Tibial nerve (tissue), 4 donors: ENCODE measurements at regions not wholly inside any gene's neighbourhood (a gene's known extent, or its start where the extent isn't known, plus 50 kb on each side); places are given as distances from the start of the nearest gene placed in this dataset.
A peak's percentile ranks its signal among the peaks of the same experiment; 100 is the strongest.

Experiments used
- DNase-seq, 2 donors: peaks; one replicate each; pipeline ENCODE4 v3.0.0-alpha.2; 2019; ENCODE audit warnings: low spot score in 2 of 2
- H3K27ac ChIP-seq, 4 donors: fragments of 200-600 bp; sonication (generic) in 3 of 4; one replicate each; pipeline ENCODE4 v1.5.1; 2017 to 2019; ENCODE audit warnings: mild to moderate bottlenecking in 1 of 4
- H3K27me3 ChIP-seq, 2 donors: fragments of 200-600 bp; sonication (generic) in 1 of 2; one replicate each; pipeline versions ENCODE4 v1.5.1 to v1.6.0; 2017 to 2019
- H3K36me3 ChIP-seq, 3 donors: fragments of 200-600 bp; sonication (generic); one replicate each; pipeline ENCODE4 v1.5.1; 2018 to 2019
- H3K4me1 ChIP-seq, 4 donors: fragments of 200-600 bp; sonication (generic) in 3 of 4; one replicate each; pipeline ENCODE4 v1.5.1; 2017 to 2019
- H3K4me3 ChIP-seq, 4 donors: fragments of 200-600 bp; sonication (generic) in 3 of 4; one replicate each; pipeline ENCODE4 v1.5.1; 2017 to 2019; ENCODE audit warnings: mild to moderate bottlenecking in 1 of 4, moderate library complexity in 1 of 4
- H3K9me3 ChIP-seq, 4 donors: fragments of 200-600 bp; sonication (generic) in 3 of 4; one replicate each; pipeline ENCODE4 v1.5.1; 2017 to 2019
- EP300 ChIP-seq, 2 donors: sonication (generic); formaldehyde crosslinking; IDR thresholded peaks; one replicate each; pipeline ENCODE4 v1.6.1; 2017; ENCODE audit warnings: antibody characterized with exemption in 2 of 2, mild to moderate bottlenecking in 1 of 2
- POLR2A ChIP-seq, 2 donors: fragments of 450-650 bp; IDR thresholded peaks; one replicate each; pipeline ENCODE4 v1.6.1; 2017; ENCODE audit warnings: antibody characterized with exemption in 2 of 2, mild to moderate bottlenecking in 2 of 2, moderate library complexity in 2 of 2
- WGBS, 2 donors: methylation state at CpG; one replicate each; pipeline ENCODE4 v1.1.5; 2018; 5-methylcytosine and 5-hydroxymethylcytosine counted together
- TF ChIP-seq, protein P1 (sequence below), 5 experiments: fragments of 200-600 bp in 3 of 5; fragments of 450-650 bp in 2 of 5; sonication (generic) in 3 of 5; IDR thresholded peaks; one replicate each; pipeline ENCODE4 v1.5.1; 2016 to 2019; ENCODE audit warnings: antibody characterized with exemption in 5 of 5, mild to moderate bottlenecking in 3 of 5, moderate library complexity in 2 of 5

DNA sequence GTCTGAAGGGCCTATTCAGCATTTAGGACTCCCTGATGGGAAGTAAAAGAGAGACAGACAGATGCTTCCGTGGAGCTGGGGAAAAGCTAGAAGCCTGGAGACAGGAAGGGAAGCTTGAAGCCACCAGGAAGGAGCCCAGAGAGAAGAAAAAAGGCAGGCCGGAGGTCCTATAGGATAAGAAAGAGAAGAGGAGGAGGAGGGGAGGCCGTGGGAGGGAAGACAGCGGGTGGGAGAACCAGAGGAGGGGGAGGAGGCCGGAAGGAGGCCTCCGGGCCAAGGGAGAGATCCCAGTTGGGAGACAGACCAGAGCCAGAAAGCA is 107.1 kb upstream of the PKDCC start:
- Histone ChIP-seq H3K36me3 (no peaks in the 10 kb centered on the region), H3K4me3 (no peak overlapping the region), H3K27me3 (no peaks in the 10 kb centered on the region), H3K9me3 (peaks cover 0 to 4% (median 0%) of the 10 kb centered on the region in 4 donors), H3K4me1 (peaks cover 0 to 72% (median 13%) of the 10 kb centered on the region in 4 donors), H3K27ac (peak overlapping the region in 3 of 4 donors; percentile 30 to 88 (median 80))
- 17 to 26% methylated on average over 6 of the region's 6 CpGs for WGBS, 2 donors
- no peak for TF ChIP-seq EP300 (IDR thresholded peaks at IDR 0.05)
- no peak for DNase-seq

DNA sequence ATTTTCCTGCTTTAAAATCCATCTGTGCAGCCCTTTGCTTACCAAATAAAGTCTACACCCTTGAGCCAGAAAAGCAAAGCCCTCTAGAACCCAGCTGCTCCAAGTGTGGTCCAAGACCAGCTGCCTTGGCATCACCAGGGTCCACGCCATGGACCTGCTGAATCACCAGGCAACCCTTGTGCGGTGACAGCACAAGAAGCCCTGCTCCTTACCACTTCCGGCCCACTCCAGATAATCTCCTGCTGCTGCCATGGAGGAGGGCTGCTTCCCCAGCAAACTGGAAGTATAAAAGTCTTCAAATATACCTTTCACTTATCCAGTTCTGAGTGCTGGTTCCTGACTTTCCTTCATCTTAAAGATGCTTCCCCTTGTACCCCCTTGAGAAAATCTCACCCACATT is 106.0 kb upstream of the PKDCC start:
- 86 to 97% methylated on average over 3 of the region's 3 CpGs for whole genome bisulfite sequencing, 2 donors
- Histone ChIP-seq H3K4me1 (peaks cover 0 to 61% (median 13%) of the 10 kb centered on the region in 4 donors), H3K4me3 (no peak overlapping the region)

DNA sequence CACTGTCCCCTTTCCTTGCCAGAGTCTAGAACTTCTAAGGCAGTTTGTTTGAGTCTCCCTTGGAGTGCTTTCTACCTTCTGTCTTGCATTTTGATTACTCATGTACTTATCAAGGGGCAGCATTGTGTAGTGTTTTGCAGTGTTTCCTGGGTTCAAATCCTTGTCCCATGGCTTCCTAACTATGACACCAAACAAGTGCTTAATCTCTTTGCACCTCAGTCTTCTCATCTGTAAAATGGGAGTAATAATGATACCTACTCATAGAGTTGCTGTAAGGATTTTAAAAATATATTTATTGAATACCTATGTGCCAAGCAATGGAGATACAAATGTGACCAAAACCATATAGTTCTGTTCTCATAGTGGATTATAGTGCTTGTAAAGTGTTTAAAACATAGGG is 105.5 kb upstream of the PKDCC start:
- Histone ChIP-seq H3K4me3 (no peak overlapping the region), H3K27me3 (no peaks in the 10 kb centered on the region), H3K36me3 (no peaks in the 10 kb centered on the region), H3K4me1 (peaks cover 0 to 57% (median 13%) of the 10 kb centered on the region in 4 donors), H3K27ac (peak overlapping the region in 1 of 4 donors; percentile 80), H3K9me3 (peaks cover 0 to 4% (median 0%) of the 10 kb centered on the region in 4 donors)
- no peak for TF ChIP-seq EP300 (IDR thresholded peaks at IDR 0.05)
- DNase-seq: no peak

More for the DNA sequence above, 106.0 kb upstream of the PKDCC start:
- H3K9me3 ChIP-seq: peaks cover 0 to 4% (median 0%) of the 10 kb centered on the region in 4 donors
- no peaks in the 10 kb centered on the region for H3K27me3 ChIP-seq
- no peak for DNase-seq
- no peaks in the 10 kb centered on the region for H3K36me3 ChIP-seq
- TF ChIP-seq, protein P1, sequence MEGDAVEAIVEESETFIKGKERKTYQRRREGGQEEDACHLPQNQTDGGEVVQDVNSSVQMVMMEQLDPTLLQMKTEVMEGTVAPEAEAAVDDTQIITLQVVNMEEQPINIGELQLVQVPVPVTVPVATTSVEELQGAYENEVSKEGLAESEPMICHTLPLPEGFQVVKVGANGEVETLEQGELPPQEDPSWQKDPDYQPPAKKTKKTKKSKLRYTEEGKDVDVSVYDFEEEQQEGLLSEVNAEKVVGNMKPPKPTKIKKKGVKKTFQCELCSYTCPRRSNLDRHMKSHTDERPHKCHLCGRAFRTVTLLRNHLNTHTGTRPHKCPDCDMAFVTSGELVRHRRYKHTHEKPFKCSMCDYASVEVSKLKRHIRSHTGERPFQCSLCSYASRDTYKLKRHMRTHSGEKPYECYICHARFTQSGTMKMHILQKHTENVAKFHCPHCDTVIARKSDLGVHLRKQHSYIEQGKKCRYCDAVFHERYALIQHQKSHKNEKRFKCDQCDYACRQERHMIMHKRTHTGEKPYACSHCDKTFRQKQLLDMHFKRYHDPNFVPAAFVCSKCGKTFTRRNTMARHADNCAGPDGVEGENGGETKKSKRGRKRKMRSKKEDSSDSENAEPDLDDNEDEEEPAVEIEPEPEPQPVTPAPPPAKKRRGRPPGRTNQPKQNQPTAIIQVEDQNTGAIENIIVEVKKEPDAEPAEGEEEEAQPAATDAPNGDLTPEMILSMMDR (IDR thresholded peaks at IDR 0.05): no peak
- TF ChIP-seq POLR2A (IDR thresholded peaks at IDR 0.05) (no peak), EP300 (IDR thresholded peaks at IDR 0.05) (no peak)
- H3K27ac ChIP-seq: peak overlapping the region in 2 of 4 donors; percentile 80 to 88

DNA sequence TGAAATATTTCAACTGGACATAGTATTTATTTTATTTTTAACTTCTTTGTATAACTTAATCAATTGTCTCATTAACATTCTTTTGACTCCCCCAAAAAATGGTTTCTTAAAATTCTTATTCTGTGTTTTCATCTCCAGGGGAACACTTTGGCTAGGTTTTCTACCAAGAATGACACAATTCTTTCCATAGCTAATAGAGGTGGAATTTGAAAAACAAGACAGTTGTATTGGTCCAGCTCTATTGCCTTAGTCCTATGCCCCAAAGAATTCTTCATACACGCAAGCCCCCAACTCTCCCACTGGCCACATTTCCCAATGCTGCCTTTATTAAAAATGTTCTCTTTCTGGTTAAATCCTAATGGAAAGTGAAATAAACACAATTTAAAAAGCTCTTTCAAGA is 104.7 kb upstream of the PKDCC start:
- H3K36me3 ChIP-seq: no peaks in the 10 kb centered on the region
- H3K4me1 ChIP-seq: peaks cover 0 to 53% (median 13%) of the 10 kb centered on the region in 4 donors
- no peaks in the 10 kb centered on the region for H3K27me3 ChIP-seq
- no peak overlapping the region for H3K4me3 ChIP-seq
- H3K9me3 ChIP-seq: peaks cover 0 to 4% (median 0%) of the 10 kb centered on the region in 4 donors
- no peak for DNase-seq
- H3K27ac ChIP-seq: peak overlapping the region in 2 of 4 donors; percentile 61 to 80
- no peak for TF ChIP-seq POLR2A (IDR thresholded peaks at IDR 0.05)
- peak in 1 of 2 donors; percentile 23 for TF ChIP-seq EP300 (IDR thresholded peaks at IDR 0.05)
- TF ChIP-seq, protein P1 (IDR thresholded peaks at IDR 0.05): no peak
- 71 to 74% methylated on average over 1 of the region's 1 CpG for WGBS, 2 donors

DNA sequence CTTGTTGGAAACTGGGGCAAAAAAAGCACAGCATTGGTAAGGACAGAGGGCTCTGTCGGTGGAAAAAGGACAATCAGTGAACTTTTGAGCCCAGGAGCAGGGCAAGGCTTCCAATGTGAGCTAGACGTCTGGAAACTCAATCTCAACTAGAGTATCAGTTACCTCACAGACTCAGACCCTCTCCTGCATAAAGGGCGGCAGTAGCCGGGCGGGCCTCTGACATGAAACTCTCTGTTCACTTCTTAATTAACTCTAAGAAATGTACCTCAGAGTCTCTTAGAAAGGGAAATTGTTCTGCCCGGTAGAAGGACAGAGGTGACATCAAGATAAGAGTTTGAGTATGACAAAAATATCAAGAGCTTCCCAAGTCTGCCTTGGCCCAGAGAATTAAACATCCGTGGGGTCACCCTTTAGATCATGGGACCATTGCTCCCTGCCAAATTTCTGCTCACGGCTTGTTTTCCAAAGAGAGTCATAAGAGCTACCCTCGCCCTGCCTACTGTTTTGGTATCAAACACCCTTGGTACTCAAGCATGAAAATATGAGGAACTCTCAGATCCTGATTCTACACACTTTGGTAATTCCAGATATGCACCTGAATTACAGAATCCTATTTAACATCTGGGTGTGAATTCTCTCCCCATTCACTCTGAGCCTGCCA is 103.5 kb upstream of the PKDCC start:
- 68 to 77% methylated on average over 9 of the region's 9 CpGs for WGBS, 2 donors
- no peak for DNase-seq
- H3K4me3 ChIP-seq: no peak overlapping the region
- H3K36me3 ChIP-seq: no peaks in the 10 kb centered on the region
- H3K9me3 ChIP-seq: peaks cover 0 to 4% (median 0%) of the 10 kb centered on the region in 4 donors
- peaks cover 0 to 41% (median 12%) of the 10 kb centered on the region in 4 donors for H3K4me1 ChIP-seq
- H3K27me3 ChIP-seq: no peaks in the 10 kb centered on the region
- TF ChIP-seq, protein P1 (IDR thresholded peaks at IDR 0.05): no peak
- TF ChIP-seq POLR2A (IDR thresholded peaks at IDR 0.05) (no peak), EP300 (IDR thresholded peaks at IDR 0.05) (no peak)
- peak overlapping the region in 2 of 4 donors; percentile 61 to 80 for H3K27ac ChIP-seq

DNA sequence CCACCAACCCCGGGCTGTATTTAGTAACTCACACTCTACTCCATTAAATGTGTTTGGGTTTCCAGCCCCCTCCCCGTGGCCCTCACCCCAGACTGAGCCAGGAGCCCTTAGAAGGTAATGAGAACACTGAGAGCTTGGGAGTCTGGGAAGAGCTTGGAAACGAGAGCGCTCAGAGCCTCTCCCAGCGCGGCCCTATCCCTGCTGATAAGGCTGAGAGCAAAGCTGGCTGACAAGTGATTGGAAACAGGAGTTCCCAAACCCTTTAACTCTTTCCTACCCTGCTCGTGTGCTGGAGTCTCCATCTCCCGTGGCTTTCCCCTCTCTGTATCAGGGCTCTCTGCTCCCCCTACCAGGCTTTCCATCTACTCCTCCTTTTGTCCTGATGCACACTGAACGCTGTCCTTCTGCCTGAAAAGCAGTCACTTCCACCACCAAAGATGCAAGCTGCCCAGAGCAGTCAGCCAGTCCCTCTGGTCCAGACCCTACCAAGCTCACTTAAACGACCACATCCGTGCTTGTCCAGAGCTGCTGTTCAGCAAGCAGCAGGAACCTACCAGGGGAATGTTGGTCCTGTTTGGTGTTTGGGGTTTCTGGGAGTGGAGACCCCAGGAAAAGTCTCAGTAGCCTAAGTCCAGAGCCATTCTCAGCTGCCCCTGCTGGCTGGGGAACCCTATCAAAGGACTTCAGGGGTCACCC is 100.0 kb upstream of the PKDCC start:
- Histone ChIP-seq H3K4me3 (no peak overlapping the region), H3K27ac (no peak overlapping the region), H3K36me3 (no peaks in the 10 kb centered on the region), H3K27me3 (no peaks in the 10 kb centered on the region), H3K4me1 (peaks cover 0 to 18% (median 0%) of the 10 kb centered on the region in 4 donors), H3K9me3 (no peaks in the 10 kb centered on the region)
- 31 to 32% methylated on average over 11 of the region's 11 CpGs for WGBS, 2 donors
- DNase-seq: no peak
- TF ChIP-seq, protein P1 (IDR thresholded peaks at IDR 0.05): no peak
